SU-DHL-6 (cell line): ENCODE measurements at regions not wholly inside any gene's neighbourhood (a gene's known extent, or its start where the extent isn't known, plus 50 kb on each side); places are given as distances from the start of the nearest gene placed in this dataset.

ENCODE experiments used
- CTCF ChIP-seq: fragments of 200-600 bp; sonication (generic); IDR thresholded peaks from one replicate; pipeline ENCODE4 v1.5.1; 2017; ENCODE audit warnings: antibody characterized with exemption, mild to moderate bottlenecking, low read length, moderate library complexity; ENCODE audit not compliant: insufficient read depth, poor library complexity, severe bottlenecking
- EZH2phosphoT487 ChIP-seq: fragments of 200-600 bp; sonication (generic), shearing (Covaris generic); conservative IDR thresholded peaks from 2 replicates; pipeline ENCODE4 v1.6.1; 2018; ENCODE audit warnings: mild to moderate bottlenecking, antibody characterized with exemption, low read length, moderate library complexity, mixed read lengths

DNA sequence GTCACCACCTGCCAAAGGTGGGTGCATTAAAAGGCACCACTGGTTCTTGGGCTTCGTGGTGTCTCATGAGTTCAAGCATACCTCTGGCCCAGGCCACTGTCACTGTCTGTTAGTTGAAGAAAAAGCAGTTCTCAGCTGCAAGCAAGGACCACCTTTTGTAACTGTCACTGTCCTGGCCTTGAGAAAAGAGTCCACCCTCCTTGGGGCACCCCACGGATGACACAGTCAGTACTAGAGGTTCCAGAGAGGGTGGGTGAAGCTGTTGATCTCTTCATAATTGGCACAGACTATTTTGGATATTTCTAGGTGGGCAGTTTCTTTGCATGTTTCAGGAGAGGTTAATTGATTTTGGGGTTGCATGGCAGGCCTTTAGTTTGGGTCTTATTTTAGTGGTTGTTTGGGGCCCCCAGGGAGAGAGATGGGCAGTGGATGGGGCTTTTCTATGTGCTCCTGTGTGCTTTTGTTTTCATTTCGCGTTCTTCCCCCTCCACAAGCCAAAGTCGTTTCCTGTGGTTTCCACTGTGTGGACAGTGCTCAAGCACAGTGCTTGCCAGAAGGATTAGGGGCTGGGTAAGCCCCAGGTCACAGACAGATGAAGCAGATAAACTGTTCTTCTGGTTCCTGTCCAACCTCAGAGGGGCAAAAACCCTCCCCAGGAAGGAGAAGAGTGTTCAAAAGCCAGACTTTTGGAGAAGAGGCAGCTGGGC, 156.2 kb upstream of the PPP1R2C start:
- TF ChIP-seq CTCF (no peak), EZH2phosphoT487 (no peak)
